AG04450 (cell line): ENCODE measurements at regions not wholly inside any gene's neighbourhood (a gene's known extent, or its start where the extent isn't known, plus 50 kb on each side); places are given as distances from the start of the nearest gene placed in this dataset. TPM values are rescaled to one million over a fixed set of nuclear protein-coding genes. Genes with fewer than 3 reads are reported as not detected.

Source experiments
- small RNA-seq: library from RNA; depleted of rRNA; stranded (forward); fragments of <200 nt; gene quantifications from one replicate; pipeline ENCODE3, GENCODE V24; 2012; ENCODE audit warnings: low read depth; ENCODE audit not compliant: insufficient read length

Small RNAs in the stretch of these regions (small RNA-seq; reads per million reads assigned to genes)
- not detected for gene AC107983.1
